ENCODE measurements at regions not wholly inside any gene's neighbourhood (a gene's known extent, or its start where the extent isn't known, plus 50 kb on each side); places are given as distances from the start of the nearest gene placed in this dataset.

- Histone ChIP-seq H3K4me3 (ENCODE audit: insufficient read depth, low read length, poor library complexity, severe bottlenecking) (no peak overlapping the region), H3K9me2 (replicated peaks; ENCODE audit: insufficient read depth, low read length) (no peaks in the 10 kb centered on the region), H3K9ac (ENCODE audit: low read length) (no peak overlapping the region), H3K27ac (ENCODE audit: low read depth, low read length) (no peak overlapping the region), H3K9me3 (ENCODE audit: insufficient read depth, low read length) (no peaks in the 10 kb centered on the region), H2AFZ (ENCODE audit: low read depth, low read length, severe bottlenecking) (no peak overlapping the region), H3K4me2 (ENCODE audit: low read depth, low read length, poor library complexity, severe bottlenecking) (no peak overlapping the region), H3K27me3 (ENCODE audit: low read length) (no peaks in the 10 kb centered on the region), H4K20me1 (ENCODE audit: low read depth, low read length) (no peaks in the 10 kb centered on the region), H3F3A (ENCODE audit: insufficient read depth) (no peaks in the 10 kb centered on the region), H3K36me3 (ENCODE audit: low read length) (no peaks in the 10 kb centered on the region), H3K79me2 (ENCODE audit: insufficient read depth, low read length) (no peaks in the 10 kb centered on the region)
- TF ChIP-seq EZH2phosphoT487 (conservative IDR thresholded peaks at IDR 0.05; ENCODE audit: low read length) (no peak), CTCF (IDR thresholded peaks at IDR 0.05; ENCODE audit: insufficient read depth, low read length, poor library complexity, severe bottlenecking) (no peak)
Observed at GRCh38 chr2:76447294-76447693, 736.6 kb upstream of the GCFC2 start.

GRCh38 chr2:76446872-76447271 is 736.2 kb upstream of the GCFC2 start:
- no peaks in the 10 kb centered on the region for H3K9me3 ChIP-seq (ENCODE audit: insufficient read depth, low read length)
- H3K27ac ChIP-seq (ENCODE audit: low read depth, low read length), result no peak overlapping the region
- H3K4me2 ChIP-seq (ENCODE audit: low read depth, low read length, poor library complexity, severe bottlenecking), result no peak overlapping the region
- H3K4me3 ChIP-seq (ENCODE audit: insufficient read depth, low read length, poor library complexity, severe bottlenecking), result no peak overlapping the region
- no peaks in the 10 kb centered on the region for H4K20me1 ChIP-seq (ENCODE audit: low read depth, low read length)
- H3K27me3 ChIP-seq (ENCODE audit: low read length), result no peaks in the 10 kb centered on the region
- no peak overlapping the region for H2AFZ ChIP-seq (ENCODE audit: low read depth, low read length, severe bottlenecking)
- H3K36me3 ChIP-seq (ENCODE audit: low read length), result no peaks in the 10 kb centered on the region
- H3K79me2 ChIP-seq (ENCODE audit: insufficient read depth, low read length), result no peaks in the 10 kb centered on the region
- TF ChIP-seq CTCF (IDR thresholded peaks at IDR 0.05; ENCODE audit: insufficient read depth, low read length, poor library complexity, severe bottlenecking), result no peak
- H3K9me2 ChIP-seq (replicated peaks; ENCODE audit: insufficient read depth, low read length), result no peaks in the 10 kb centered on the region
- H3F3A ChIP-seq (ENCODE audit: insufficient read depth), result no peaks in the 10 kb centered on the region
- no peak overlapping the region for H3K9ac ChIP-seq (ENCODE audit: low read length)

- Histone ChIP-seq H3K27ac (ENCODE audit: low read depth, low read length) (no peak overlapping the region), H3K79me2 (ENCODE audit: insufficient read depth, low read length) (no peaks in the 10 kb centered on the region), H3K9ac (ENCODE audit: low read length) (no peak overlapping the region), H3K9me2 (replicated peaks; ENCODE audit: insufficient read depth, low read length) (no peaks in the 10 kb centered on the region), H3K4me2 (ENCODE audit: low read depth, low read length, poor library complexity, severe bottlenecking) (no peak overlapping the region), H4K20me1 (ENCODE audit: low read depth, low read length) (no peaks in the 10 kb centered on the region), H3K9me3 (ENCODE audit: insufficient read depth, low read length) (no peaks in the 10 kb centered on the region), H3K36me3 (ENCODE audit: low read length) (no peaks in the 10 kb centered on the region), H3K27me3 (ENCODE audit: low read length) (no peaks in the 10 kb centered on the region), H3K4me3 (ENCODE audit: insufficient read depth, low read length, poor library complexity, severe bottlenecking) (no peak overlapping the region), H2AFZ (ENCODE audit: low read depth, low read length, severe bottlenecking) (no peak overlapping the region), H3F3A (ENCODE audit: insufficient read depth) (no peaks in the 10 kb centered on the region)
- TF ChIP-seq CTCF (IDR thresholded peaks at IDR 0.05; ENCODE audit: insufficient read depth, low read length, poor library complexity, severe bottlenecking) (no peak), EZH2phosphoT487 (conservative IDR thresholded peaks at IDR 0.05; ENCODE audit: low read length) (no peak)
Observed at GRCh38 chr2:76445880-76446279, 735.2 kb upstream of the GCFC2 start.

- TF ChIP-seq CTCF (IDR thresholded peaks at IDR 0.05; ENCODE audit: insufficient read depth, low read length, poor library complexity, severe bottlenecking), result no peak
- TF ChIP-seq EZH2phosphoT487 (conservative IDR thresholded peaks at IDR 0.05; ENCODE audit: low read length), result no peak
- Histone ChIP-seq H3F3A (ENCODE audit: insufficient read depth) (no peaks in the 10 kb centered on the region), H3K9me2 (replicated peaks; ENCODE audit: insufficient read depth, low read length) (no peaks in the 10 kb centered on the region), H3K9me3 (ENCODE audit: insufficient read depth, low read length) (no peaks in the 10 kb centered on the region), H3K27me3 (ENCODE audit: low read length) (no peaks in the 10 kb centered on the region), H3K27ac (ENCODE audit: low read depth, low read length) (no peak overlapping the region), H3K4me3 (ENCODE audit: insufficient read depth, low read length, poor library complexity, severe bottlenecking) (no peak overlapping the region), H3K36me3 (ENCODE audit: low read length) (no peaks in the 10 kb centered on the region), H3K9ac (ENCODE audit: low read length) (no peak overlapping the region), H4K20me1 (ENCODE audit: low read depth, low read length) (no peaks in the 10 kb centered on the region), H2AFZ (ENCODE audit: low read depth, low read length, severe bottlenecking) (no peak overlapping the region), H3K79me2 (ENCODE audit: insufficient read depth, low read length) (no peaks in the 10 kb centered on the region), H3K4me2 (ENCODE audit: low read depth, low read length, poor library complexity, severe bottlenecking) (no peak overlapping the region)
Observed at GRCh38 chr2:76444732-76445131, 734.0 kb upstream of the GCFC2 start.
